Neural cell (in vitro differentiated cells): ENCODE measurements at regions not wholly inside any gene's neighbourhood (a gene's known extent, or its start where the extent isn't known, plus 50 kb on each side); places are given as distances from the start of the nearest gene placed in this dataset.

ENCODE experiments used
- H2AFZ ChIP-seq: fragments of 200-600, 300-800 bp; sonication (generic), shearing (Covaris generic); 2 replicates; pipeline ENCODE4 v1.6.0; 2014; ENCODE audit warnings: low read depth, mild to moderate bottlenecking, antibody characterized with exemption, low read length, moderate library complexity
- H3F3A ChIP-seq: fragments of 200-600 bp; shearing (Covaris generic); 2 replicates; pipeline ENCODE4 v1.6.1; 2016; ENCODE audit warnings: mild to moderate bottlenecking, moderate library complexity, mixed read lengths, antibody characterized with exemption, low read length; ENCODE audit not compliant: insufficient read depth, poor library complexity, severe bottlenecking
- H3K27ac ChIP-seq: fragments of 200-600, 300-800 bp; sonication (generic), shearing (Covaris generic); 2 replicates; pipeline ENCODE4 v1.5.1; 2014; ENCODE audit warnings: mild to moderate bottlenecking, low read length, moderate library complexity
- H3K27me3 ChIP-seq: fragments of 300-800, 200-600 bp; sonication (generic), shearing (Covaris generic); 2 replicates; pipeline ENCODE4 v1.6.0; 2014; ENCODE audit warnings: mild to moderate bottlenecking, low read depth, low read length, moderate library complexity; ENCODE audit not compliant: insufficient read depth
- H3K36me3 ChIP-seq: fragments of 300-800, 200-600 bp; sonication (generic), shearing (Covaris generic); 2 replicates; pipeline ENCODE4 v1.5.1; 2014; ENCODE audit warnings: mild to moderate bottlenecking, antibody characterized with exemption, low read length, moderate library complexity; ENCODE audit not compliant: insufficient read depth
- H3K4me2 ChIP-seq: fragments of 300-800, 200-600 bp; sonication (generic), shearing (Covaris generic); 2 replicates; pipeline ENCODE4 v1.6.0; 2014; ENCODE audit warnings: mild to moderate bottlenecking, low read length
- H3K4me3 ChIP-seq: fragments of 300-800, 200-600 bp; sonication (generic), shearing (Covaris generic); 2 replicates; pipeline ENCODE4 v1.5.1; 2014; ENCODE audit warnings: mild to moderate bottlenecking, low read length, moderate library complexity
- H3K79me2 ChIP-seq: fragments of 200-600 bp; shearing (Covaris generic); replicated peaks from 2 replicates; pipeline ENCODE4 v1.6.0; 2014; ENCODE audit warnings: mild to moderate bottlenecking, low read length, moderate library complexity; ENCODE audit not compliant: insufficient read depth
- H3K9ac ChIP-seq: fragments of 300-800, 200-600 bp; sonication (generic), shearing (Covaris generic); 2 replicates; pipeline ENCODE4 v1.6.1; 2016; ENCODE audit warnings: mild to moderate bottlenecking, low read length, mixed read lengths
- H3K9me2 ChIP-seq: fragments of 200-600 bp; shearing (Covaris generic); 2 replicates; pipeline ENCODE4 v1.6.1; 2016; ENCODE audit warnings: mild to moderate bottlenecking, low read length, mixed read lengths; ENCODE audit not compliant: insufficient read depth
- H3K9me3 ChIP-seq: fragments of 200-600, 300-800 bp; sonication (generic), shearing (Covaris generic); 2 replicates; pipeline ENCODE4 v1.6.1; 2016; ENCODE audit warnings: mild to moderate bottlenecking, mixed run types, low read length, moderate library complexity, mixed read lengths
- H4K20me1 ChIP-seq: fragments of 200-600 bp; shearing (Covaris generic); 2 replicates; pipeline ENCODE4 v1.6.1; 2016; ENCODE audit warnings: mild to moderate bottlenecking, mixed run types; ENCODE audit not compliant: insufficient read depth
- EP300 ChIP-seq: fragments of 450-650 bp; conservative IDR thresholded peaks from 2 replicates; pipeline ENCODE4 v1.6.1; 2014; ENCODE audit warnings: antibody characterized with exemption, mild to moderate bottlenecking, moderate library complexity; ENCODE audit not compliant: poor library complexity, severe bottlenecking
- EZH2 ChIP-seq: fragments of 200-600, 300-800 bp; shearing (Covaris generic), sonication (generic); IDR thresholded peaks from 2 replicates; pipeline ENCODE4 v1.6.1; 2014; ENCODE audit warnings: antibody characterized with exemption, low read length, borderline replicate concordance, mild to moderate bottlenecking; ENCODE audit not compliant: insufficient read depth, poor library complexity, severe bottlenecking
- MXI1 ChIP-seq: fragments of 450-650 bp; conservative IDR thresholded peaks from 2 replicates; pipeline ENCODE4 v1.6.1; 2014; ENCODE audit warnings: antibody characterized with exemption, mild to moderate bottlenecking; ENCODE audit not compliant: poor library complexity, severe bottlenecking
- POLR2AphosphoS5 ChIP-seq: IDR thresholded peaks from 2 replicates; pipeline ENCODE4 v1.6.1; 2012
- RAD21 ChIP-seq: fragments of 450-650 bp; conservative IDR thresholded peaks from 2 replicates; pipeline ENCODE4 v1.6.1; 2014; ENCODE audit warnings: antibody characterized with exemption, mild to moderate bottlenecking, moderate library complexity
- REST ChIP-seq: IDR thresholded peaks from 2 replicates; pipeline ENCODE4 v1.6.1; 2012; ENCODE audit warnings: borderline replicate concordance
- SMC3 ChIP-seq: fragments of 450-650 bp; conservative IDR thresholded peaks from 2 replicates; pipeline ENCODE4 v1.6.1; 2014; ENCODE audit warnings: antibody characterized with exemption, mild to moderate bottlenecking, moderate library complexity; ENCODE audit not compliant: poor library complexity
- TAF1 ChIP-seq: IDR thresholded peaks from 2 replicates; pipeline ENCODE4 v1.6.1; 2012; ENCODE audit warnings: low read depth
- TF ChIP-seq, protein P1 (sequence below): fragments of 450-650 bp; IDR thresholded peaks from 2 replicates; pipeline ENCODE4 v1.5.1; 2014; ENCODE audit warnings: antibody characterized with exemption, mild to moderate bottlenecking, moderate library complexity; ENCODE audit not compliant: poor library complexity, severe bottlenecking

DNA sequence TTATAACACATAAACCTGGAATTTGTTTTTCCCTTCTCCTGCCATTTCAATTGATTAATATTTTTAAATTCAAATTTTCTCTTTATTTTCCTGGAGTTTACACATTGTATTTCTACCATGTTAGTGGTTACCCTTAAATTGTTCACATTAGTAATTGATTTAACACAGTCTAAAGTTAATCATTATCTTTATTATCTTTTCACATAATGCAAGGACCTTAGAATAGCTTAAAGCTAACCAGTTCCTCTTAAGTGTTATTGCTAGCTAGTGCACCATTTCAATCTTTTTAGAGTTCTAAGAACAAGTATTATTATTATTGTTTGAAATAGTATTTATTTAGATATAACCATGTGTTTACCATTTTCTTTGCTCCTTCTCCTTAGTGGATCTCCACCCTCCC is 251.2 kb upstream of the FBXL7 start:
- H3K9me3 ChIP-seq: no peaks in the 10 kb centered on the region
- H3F3A ChIP-seq: no peaks in the 10 kb centered on the region
- H4K20me1 ChIP-seq: no peaks in the 10 kb centered on the region
- H2AFZ ChIP-seq: no peak overlapping the region
- H3K27ac ChIP-seq: no peak overlapping the region
- no peak overlapping the region for H3K9ac ChIP-seq
- no peaks in the 10 kb centered on the region for H3K36me3 ChIP-seq
- no peaks in the 10 kb centered on the region for H3K79me2 ChIP-seq
- no peak for TF ChIP-seq TAF1
- no peaks in the 10 kb centered on the region for H3K27me3 ChIP-seq
- H3K9me2 ChIP-seq: no peaks in the 10 kb centered on the region
- H3K4me2 ChIP-seq: no peak overlapping the region
- H3K4me3 ChIP-seq: no peak overlapping the region

- Histone ChIP-seq H3K27me3 (no peaks in the 10 kb centered on the region), H3K27ac (no peak overlapping the region), H3K4me2 (no peak overlapping the region), H3K36me3 (no peaks in the 10 kb centered on the region), H3F3A (no peaks in the 10 kb centered on the region), H3K9me3 (no peaks in the 10 kb centered on the region), H3K9me2 (no peaks in the 10 kb centered on the region), H3K79me2 (no peaks in the 10 kb centered on the region), H2AFZ (no peak overlapping the region), H3K4me3 (no peak overlapping the region), H4K20me1 (no peaks in the 10 kb centered on the region), H3K9ac (no peak overlapping the region)
- TF ChIP-seq POLR2AphosphoS5 (no peak), REST (no peak), EP300 (no peak), EZH2 (no peak), TAF1 (no peak), RAD21 (no peak), SMC3 (no peak), MXI1 (no peak)
- TF ChIP-seq, protein P1, sequence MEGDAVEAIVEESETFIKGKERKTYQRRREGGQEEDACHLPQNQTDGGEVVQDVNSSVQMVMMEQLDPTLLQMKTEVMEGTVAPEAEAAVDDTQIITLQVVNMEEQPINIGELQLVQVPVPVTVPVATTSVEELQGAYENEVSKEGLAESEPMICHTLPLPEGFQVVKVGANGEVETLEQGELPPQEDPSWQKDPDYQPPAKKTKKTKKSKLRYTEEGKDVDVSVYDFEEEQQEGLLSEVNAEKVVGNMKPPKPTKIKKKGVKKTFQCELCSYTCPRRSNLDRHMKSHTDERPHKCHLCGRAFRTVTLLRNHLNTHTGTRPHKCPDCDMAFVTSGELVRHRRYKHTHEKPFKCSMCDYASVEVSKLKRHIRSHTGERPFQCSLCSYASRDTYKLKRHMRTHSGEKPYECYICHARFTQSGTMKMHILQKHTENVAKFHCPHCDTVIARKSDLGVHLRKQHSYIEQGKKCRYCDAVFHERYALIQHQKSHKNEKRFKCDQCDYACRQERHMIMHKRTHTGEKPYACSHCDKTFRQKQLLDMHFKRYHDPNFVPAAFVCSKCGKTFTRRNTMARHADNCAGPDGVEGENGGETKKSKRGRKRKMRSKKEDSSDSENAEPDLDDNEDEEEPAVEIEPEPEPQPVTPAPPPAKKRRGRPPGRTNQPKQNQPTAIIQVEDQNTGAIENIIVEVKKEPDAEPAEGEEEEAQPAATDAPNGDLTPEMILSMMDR: no peak
These were observed 254.1 kb upstream of the FBXL7 start for GRCh38 chr5:15245913-15246312.
